KOPT-K1 (cell line): ENCODE measurements at regions not wholly inside any gene's neighbourhood (a gene's known extent, or its start where the extent isn't known, plus 50 kb on each side); places are given as distances from the start of the nearest gene placed in this dataset.
"Not testable (repeated sequence)": the region's sequence is repeated elsewhere in the genome, so short reads cannot be mapped to it uniquely, and the experiment has no call there.

Experiments used
- H3K27ac ChIP-seq: fragments of 200-600 bp; sonication (generic); 2 replicates; pipeline ENCODE4 v1.5.1; 2016; ENCODE audit warnings: antibody characterized with exemption, mild to moderate bottlenecking, low read depth, low read length; ENCODE audit not compliant: poor library complexity, severe bottlenecking
- H3K36me3 ChIP-seq: fragments of 200-600 bp; sonication (generic); 2 replicates; pipeline ENCODE4 v1.5.1; 2017; ENCODE audit warnings: antibody characterized with exemption, mild to moderate bottlenecking, low read length, moderate library complexity; ENCODE audit not compliant: insufficient read depth
- H3K9me3 ChIP-seq: fragments of 200-600 bp; sonication (generic); 2 replicates; pipeline ENCODE4 v1.5.1; 2017; ENCODE audit warnings: antibody characterized with exemption, low read length, mild to moderate bottlenecking; ENCODE audit not compliant: insufficient read depth, poor library complexity, severe bottlenecking

DNA sequence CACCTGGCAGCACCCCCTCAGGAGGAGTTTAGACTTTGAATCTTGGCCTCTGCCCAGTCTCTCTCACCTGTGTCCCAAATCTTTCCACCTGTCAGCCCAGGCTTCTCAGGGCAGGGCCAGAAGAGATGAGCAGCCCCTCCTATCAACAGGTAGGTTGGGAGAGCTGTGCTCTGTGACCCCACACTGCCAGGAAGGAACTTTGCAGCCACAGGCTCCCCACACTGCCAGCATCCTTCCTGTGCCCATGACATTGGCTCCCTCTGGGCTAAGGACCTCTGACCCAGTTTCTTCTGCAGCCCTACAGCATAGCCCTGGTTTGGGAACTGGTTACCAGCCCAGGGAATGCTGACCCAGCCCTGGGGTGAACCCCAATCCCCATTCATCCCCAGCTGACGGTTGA, 115.7 kb upstream of the IQSEC1 start:
- Histone ChIP-seq H3K9me3 (no peaks in the 10 kb centered on the region), H3K36me3 (no peaks in the 10 kb centered on the region), H3K27ac (no peak overlapping the region)

DNA sequence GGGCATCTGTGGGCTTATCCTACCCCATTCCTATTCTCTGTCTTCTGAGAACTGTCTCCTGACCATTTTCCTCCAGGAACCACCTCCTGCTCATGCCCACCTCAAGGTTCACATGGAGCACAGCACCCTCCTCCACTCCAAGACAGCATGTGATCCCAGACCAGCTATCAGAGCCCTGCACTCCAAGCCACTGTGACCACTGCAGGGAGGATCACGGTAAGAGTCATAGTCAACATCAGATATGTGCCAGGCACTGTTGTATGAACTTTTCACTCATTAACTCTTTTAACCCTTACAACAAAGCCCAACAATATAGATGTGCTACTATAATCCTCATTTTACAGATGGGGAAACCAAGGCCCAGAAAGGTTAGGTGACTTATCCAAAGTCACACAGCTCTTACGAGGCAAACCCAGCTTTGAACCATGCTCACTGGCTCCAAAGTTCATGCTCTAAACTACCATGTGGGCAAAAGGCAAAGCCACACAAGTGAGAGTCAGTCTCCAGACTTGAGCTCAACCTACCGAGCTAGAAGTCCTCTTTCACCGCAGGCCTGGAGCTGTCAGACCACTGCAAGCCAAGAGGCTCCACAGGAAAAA, 115.1 kb upstream of the IQSEC1 start:
- Histone ChIP-seq H3K36me3 (no peaks in the 10 kb centered on the region), H3K9me3 (no peaks in the 10 kb centered on the region), H3K27ac (no peak overlapping the region)

DNA sequence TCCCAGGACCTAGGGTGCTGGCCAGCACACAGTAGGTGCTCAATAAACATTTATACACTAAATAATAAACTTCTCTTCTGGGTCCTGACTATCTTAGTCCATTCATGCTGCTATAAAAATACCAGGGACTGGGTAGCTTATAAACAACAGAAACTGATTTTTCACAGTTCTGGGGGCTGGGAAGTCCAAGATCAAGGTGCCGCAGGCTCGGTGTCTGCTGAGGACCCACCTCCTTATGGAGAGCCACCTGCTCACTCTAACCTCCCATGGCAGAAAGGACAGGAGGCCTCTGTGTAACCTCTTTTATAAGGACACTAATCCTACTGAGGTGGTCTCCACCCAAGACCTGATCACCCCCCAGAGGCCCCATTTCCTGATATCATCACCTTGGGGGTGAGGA, 114.4 kb upstream of the IQSEC1 start:
- H3K27ac ChIP-seq = no peak overlapping the region
- no peaks in the 10 kb centered on the region for H3K9me3 ChIP-seq
- H3K36me3 ChIP-seq = no peaks in the 10 kb centered on the region

DNA sequence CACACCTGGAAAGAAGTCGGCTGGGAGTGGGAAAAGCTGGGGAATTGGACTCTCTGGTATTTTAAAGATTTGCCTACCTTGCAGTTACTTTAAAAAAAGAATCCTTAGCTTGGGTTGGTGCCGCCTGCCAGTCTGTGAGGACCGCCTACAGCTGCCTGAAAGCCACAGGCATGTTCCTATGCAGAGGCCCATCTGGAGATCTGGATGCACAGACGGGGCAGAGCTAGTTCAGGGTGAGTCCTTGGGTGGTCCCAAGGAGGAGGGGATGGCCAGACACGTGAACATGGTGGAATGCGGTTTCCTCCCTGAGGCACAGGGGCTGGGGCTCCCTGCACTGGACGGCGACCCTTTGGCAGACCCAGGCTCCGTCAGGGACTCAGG, 113.2 kb upstream of the IQSEC1 start:
- no peak overlapping the region for H3K27ac ChIP-seq
- no peaks in the 10 kb centered on the region for H3K36me3 ChIP-seq
- H3K9me3 ChIP-seq = no peaks in the 10 kb centered on the region

DNA sequence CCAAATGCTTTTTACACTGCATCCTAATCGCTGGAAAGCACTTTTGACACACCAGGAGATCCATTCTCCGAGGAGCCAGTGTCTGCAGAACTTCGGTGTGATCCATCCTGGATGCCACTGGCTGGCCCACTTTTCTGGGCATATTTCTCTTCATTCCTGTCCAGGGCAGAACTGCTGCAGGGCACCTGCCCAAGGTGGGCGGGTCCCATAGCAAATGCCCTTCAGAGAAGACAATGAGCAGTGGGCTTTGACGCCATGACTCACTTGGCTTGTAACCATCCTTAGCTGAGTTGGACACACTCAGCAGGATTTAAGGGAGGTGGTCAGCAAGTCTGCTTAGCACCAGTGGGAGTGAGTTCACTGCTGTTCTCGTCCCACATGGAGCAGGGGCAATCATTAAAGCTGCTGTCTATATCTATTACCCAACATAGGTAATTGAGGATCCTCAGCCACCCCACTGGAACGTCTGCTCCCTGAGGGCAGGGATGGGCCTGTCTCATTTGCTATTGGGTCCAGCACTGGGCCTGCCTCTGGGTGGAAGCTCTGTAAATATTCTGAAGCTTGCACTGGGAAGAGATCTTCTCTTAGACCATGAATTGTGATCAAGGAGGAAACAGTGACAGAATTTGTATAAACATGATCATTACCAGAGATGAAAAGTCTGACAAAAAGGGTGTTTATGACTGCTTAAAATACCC, 112.7 kb upstream of the IQSEC1 start:
- Histone ChIP-seq H3K27ac (no peak overlapping the region), H3K9me3 (no peaks in the 10 kb centered on the region), H3K36me3 (no peaks in the 10 kb centered on the region)

DNA sequence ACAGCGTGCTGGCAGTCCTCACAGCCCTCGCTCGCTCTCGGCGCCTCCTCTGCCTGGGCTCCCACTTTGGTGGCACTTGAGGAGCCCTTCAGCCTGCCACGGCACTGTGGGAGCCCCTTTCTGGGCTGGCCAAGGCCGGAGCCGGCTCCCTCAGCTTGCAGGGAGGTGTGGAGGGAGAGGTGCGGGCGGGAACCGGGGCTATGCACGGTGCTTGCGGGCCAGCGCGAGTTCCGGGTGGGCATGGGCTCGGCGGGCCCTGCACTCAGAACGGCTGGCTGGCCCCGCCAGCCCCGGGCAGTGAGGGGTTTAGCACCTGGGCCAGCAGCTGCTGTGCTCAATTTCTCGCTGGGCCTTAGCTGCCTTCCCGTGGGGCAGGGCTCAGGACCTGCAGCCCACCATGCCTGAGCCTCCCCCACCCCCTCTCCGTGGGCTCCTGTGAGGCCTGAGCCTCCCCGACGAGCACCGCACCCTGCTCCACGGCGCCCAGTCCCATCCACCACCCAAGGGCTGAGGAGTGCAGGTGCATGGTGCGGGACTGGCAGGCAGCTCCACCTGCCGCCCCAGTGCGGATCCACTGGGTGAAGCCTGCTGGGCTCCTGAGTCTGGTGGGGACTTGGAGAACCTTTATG, 106.5 kb upstream of the IQSEC1 start:
- H3K9me3 ChIP-seq = peaks cover 11% of the 10 kb centered on the region
- not testable (repeated sequence) for H3K36me3 ChIP-seq, H3K27ac ChIP-seq

DNA sequence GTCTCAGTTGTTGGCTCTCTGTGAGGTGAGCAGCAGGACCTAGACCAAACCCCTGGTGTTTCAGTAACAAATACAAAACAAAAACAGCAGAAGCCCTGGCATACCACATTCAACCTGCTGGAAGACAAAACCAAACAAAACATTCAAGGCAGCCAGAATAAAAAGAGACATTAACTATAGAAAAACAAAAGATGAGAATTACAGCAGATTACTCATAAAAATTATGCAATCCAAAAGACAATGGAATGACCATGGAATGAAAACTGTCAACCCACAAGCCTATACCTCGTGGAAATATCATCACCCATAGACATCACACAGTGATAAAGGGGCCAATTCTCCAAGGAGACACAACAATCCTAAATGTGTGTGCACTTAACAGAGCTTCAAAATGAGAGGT, 106.0 kb upstream of the IQSEC1 start:
- Histone ChIP-seq H3K36me3 (no peaks in the 10 kb centered on the region), H3K27ac (no peak overlapping the region), H3K9me3 (peaks cover 11% of the 10 kb centered on the region)

DNA sequence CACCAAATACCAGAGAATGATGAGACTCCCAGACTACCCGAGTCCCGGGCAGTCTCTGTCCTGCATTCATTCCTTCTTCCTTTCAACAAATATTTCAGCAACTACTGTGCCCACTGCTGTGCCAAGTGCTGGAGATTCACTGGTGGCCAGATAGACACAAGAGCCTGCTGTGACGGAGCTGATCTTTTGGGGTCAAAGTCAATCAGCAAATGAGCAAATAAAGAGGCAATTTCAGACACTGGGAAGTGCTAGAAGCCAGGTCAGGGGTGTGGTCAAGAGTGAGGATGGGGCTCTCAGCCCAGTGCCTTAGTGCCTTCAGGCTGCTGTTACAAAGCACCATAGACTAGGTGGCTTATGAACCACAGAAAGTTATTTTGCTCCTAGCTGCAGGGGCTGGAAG, 104.9 kb upstream of the IQSEC1 start:
- Histone ChIP-seq H3K9me3 (peaks cover 11% of the 10 kb centered on the region), H3K27ac (no peak overlapping the region), H3K36me3 (no peaks in the 10 kb centered on the region)

DNA sequence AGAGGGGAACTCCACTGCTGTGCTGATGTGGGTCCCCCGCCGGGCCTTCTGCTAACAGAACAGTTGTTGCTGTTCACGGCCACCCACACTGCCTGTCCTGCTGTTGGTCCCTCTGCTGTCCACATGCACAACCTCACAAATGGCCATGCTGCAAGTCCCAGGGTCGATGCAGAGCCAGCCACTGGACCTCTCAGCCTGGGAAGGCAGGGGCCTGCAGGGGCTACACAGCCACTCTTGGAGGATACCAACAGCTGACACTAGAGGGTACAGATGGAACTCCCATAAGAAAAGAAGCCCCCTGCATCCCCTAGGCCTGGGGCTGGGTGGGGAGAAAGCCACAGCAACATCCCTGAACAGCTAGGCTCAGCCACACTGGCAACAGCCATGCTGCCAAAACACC, 104.4 kb upstream of the IQSEC1 start:
- Histone ChIP-seq H3K9me3 (peaks cover 11% of the 10 kb centered on the region), H3K36me3 (no peaks in the 10 kb centered on the region), H3K27ac (no peak overlapping the region)

DNA sequence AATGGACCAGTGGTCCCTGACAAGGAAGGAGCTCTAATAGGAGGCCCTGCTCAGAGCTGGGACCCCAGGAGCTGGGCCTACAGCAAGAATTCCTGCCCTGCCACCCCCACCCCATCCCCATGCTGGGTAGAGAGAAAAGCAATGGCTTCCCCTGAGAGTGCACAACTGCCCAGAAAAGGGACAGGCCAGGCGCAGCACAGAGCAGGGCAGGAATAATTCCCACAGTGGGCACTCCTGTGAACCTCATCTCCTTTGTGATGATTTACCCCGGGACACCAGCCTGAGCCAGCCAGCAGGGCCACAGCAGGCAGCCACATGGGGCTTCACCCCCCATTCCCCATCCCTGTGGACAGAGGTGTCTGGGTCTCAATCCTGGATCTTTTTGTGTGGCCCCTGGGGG, 104.0 kb upstream of the IQSEC1 start:
- Histone ChIP-seq H3K9me3 (peaks cover 11% of the 10 kb centered on the region), H3K36me3 (no peaks in the 10 kb centered on the region), H3K27ac (no peak overlapping the region)

DNA sequence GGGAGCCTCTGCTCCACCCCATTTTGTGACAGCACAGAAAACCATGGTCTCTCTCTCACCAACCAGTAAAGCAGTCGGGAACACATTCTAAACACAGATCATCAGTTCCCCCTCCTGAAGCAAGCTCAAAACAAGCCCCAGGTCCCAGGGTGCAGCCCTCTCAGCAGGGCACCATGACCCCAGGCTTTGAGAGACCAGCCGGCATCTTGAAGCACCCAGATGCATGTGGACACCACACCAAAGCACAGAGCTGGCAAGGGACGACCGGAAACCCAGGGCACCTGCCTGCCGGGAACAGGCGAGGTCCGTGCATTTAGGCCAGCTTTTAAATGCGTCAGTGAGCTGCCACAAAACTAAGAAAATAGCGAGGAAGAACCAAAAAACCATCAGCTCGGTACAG, 103.2 kb upstream of the IQSEC1 start:
- peaks cover 11% of the 10 kb centered on the region for H3K9me3 ChIP-seq
- no peak overlapping the region for H3K27ac ChIP-seq
- H3K36me3 ChIP-seq = no peaks in the 10 kb centered on the region

DNA sequence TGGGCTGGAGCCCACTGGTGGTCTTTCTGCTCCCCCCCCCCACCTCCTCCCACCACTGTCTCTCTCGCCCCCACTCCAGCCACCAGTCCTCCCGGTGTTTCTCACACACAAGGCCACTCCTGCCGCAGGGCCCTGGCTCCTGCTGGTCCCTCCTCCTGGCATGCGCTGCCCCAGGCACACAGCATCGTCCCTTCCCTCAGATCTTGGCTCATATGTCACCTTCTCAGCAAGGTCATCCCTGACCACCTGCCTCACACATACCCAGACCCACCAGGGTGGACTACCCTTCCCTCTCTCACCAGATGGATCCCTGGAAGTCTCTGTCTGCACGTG, 101.5 kb upstream of the IQSEC1 start:
- no peak overlapping the region for H3K27ac ChIP-seq
- H3K36me3 ChIP-seq = no peaks in the 10 kb centered on the region
- H3K9me3 ChIP-seq = peaks cover 11% of the 10 kb centered on the region

DNA sequence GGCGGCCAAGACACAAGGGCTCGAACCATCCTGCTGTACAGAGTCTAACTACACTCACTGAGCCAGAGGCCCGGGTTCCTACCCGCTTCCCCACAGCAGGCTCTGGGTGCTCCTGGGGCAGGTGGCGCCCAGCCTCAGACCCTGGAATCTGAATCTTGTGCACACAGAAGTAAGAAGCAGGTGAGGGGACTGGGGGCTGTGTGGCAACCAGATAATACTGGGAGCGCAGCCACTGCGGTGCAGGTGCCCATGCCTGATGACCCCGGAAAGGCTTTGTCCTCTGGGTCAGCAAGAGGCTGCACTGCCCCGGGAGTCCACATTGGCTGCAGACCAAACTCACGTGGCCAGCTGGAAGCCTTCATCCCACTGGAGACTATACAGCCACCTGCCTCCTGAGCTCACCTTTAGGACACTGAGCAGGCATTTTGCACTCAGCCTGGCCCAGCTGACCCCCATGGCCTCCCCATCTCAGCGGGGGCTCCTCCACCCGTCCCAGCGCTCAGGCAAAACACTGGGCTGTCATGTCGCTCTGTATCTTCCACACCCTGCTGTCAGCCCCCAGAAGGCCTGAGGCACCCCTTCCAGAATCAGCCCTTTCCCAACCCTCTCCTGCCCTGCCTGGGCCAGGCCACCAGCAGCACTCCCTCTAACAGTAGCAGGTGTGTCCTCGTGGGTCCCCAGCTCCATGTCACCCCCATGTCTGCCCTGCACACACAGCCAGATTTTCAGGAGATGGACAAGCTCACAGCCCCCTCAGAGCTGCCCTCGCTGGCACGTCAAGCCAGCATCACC, 101.0 kb upstream of the IQSEC1 start:
- Histone ChIP-seq H3K27ac (no peak overlapping the region), H3K36me3 (no peaks in the 10 kb centered on the region), H3K9me3 (peaks cover 7% of the 10 kb centered on the region)

DNA sequence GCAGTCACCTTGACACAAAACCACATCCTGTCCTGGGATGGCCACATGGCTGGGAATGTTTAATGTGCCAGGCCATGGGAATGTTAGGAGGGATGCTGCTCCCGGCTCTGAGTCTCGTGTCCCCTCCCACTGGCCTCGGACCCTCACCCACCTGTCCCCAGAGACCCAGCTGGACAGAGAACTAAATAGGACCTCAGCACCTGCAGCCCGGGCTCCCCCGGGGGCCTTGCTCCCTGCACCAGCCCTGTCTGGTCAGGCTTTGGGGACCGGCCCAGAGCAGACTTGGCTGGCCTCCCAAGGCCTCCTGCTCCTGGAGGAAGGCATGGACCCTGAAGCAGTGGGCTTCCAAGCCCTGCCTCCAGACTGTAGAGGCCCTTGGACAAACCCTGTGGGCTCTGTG, 100.0 kb upstream of the IQSEC1 start:
- no peak overlapping the region for H3K27ac ChIP-seq
- no peaks in the 10 kb centered on the region for H3K36me3 ChIP-seq
- no peaks in the 10 kb centered on the region for H3K9me3 ChIP-seq

DNA sequence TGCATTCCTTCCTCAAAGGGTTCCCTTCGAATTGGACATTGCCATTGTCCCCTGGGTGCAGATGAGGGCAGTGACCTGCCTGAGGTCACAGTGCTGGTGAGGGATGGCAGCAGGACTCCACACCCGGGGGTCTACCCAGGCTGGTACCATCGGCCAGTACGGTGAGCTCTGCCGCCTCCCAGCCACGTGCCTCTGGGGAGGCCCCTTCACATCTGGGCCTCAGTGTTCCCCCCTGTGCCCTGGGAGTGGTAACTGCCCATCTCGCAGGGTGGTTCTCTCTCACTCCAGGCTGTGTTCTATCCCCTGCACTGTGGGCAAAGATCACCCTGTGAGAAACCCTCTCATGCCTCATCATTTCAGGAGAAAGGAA, 99.4 kb upstream of the IQSEC1 start:
- Histone ChIP-seq H3K9me3 (no peaks in the 10 kb centered on the region), H3K36me3 (no peaks in the 10 kb centered on the region), H3K27ac (no peak overlapping the region)
